ENCODE measurements at regions not wholly inside any gene's neighbourhood (a gene's known extent, or its start where the extent isn't known, plus 50 kb on each side); places are given as distances from the start of the nearest gene placed in this dataset.

- TF ChIP-seq CTCF (IDR thresholded peaks at IDR 0.05): no peak
- no peak for TF ChIP-seq POLR2A (IDR thresholded peaks at IDR 0.05)
Measured at GRCh38 chr10:21197838-21198237, 300.7 kb upstream of the NEBL start.

Data from Peyer's patch (tissue), 4 donors.